ENCODE measurements at regions not wholly inside any gene's neighbourhood (a gene's known extent, or its start where the extent isn't known, plus 50 kb on each side); places are given as distances from the start of the nearest gene placed in this dataset.

DNA sequence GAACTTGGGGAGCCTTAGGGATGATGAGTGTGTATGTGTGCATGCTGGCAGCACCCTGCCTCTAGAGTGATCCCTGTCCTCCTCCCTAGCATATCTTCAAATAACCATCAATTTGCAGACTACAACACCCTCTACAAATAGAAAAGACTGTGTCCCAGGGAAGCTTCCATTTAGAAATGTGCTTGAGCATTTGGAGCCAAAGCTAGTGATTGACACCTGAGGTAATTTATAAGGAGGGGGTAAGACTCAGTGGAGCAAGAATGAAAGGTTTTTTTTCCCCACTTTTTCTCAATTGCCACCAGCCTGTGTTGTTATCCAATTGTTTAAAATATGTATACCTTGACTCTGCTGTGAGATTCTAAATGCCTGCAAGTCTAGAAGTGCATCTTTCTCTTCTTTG, 286.0 kb upstream of the SLC14A2 start:
- no peak overlapping the region for H3K27ac Mint-ChIP-seq
- ChIA-PET POLR2A (no interaction called here), CTCF (no interaction called here)
- DNase-seq (no peak), ATAC-seq (no peak)
- no peaks in the 10 kb centered on the region for H3K4me1 Mint-ChIP-seq (ENCODE audit: low read depth)
- H3K36me3 Mint-ChIP-seq (ENCODE audit: low read depth), result no peaks in the 10 kb centered on the region
- H3K4me3 Mint-ChIP-seq, result no peak overlapping the region
- no peaks in the 10 kb centered on the region for H3K9me3 Mint-ChIP-seq (ENCODE audit: insufficient read depth)
- H3K27me3 Mint-ChIP-seq (ENCODE audit: low read depth), result no peaks in the 10 kb centered on the region

DNA sequence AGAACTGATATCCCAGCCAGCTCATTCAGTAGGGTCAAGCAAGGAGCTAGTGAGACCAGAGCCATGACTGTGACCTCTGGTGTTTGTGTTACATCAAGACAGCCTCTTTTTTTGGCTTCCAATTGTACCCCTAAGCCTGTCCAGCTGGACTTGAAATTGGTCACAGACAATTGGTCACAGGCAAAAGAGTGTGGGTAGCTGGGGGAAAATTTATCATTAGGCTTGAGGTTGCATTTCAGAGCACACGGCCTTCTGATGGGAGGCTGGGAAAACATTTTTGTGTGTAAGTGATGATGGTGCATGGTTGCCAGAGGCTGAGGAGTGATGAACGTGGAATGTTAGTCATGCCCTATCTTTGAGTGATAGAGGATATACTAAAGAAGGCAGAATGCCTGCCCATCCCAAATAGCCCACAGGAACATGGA, 285.1 kb upstream of the SLC14A2 start:
- ChIA-PET CTCF (no interaction called here), POLR2A (no interaction called here)
- ATAC-seq (no peak), DNase-seq (no peak)
- Mint-ChIP-seq H3K9me3 (ENCODE audit: insufficient read depth) (no peaks in the 10 kb centered on the region), H3K27me3 (ENCODE audit: low read depth) (no peaks in the 10 kb centered on the region), H3K4me1 (ENCODE audit: low read depth) (no peaks in the 10 kb centered on the region), H3K27ac (no peak overlapping the region), H3K36me3 (ENCODE audit: low read depth) (no peaks in the 10 kb centered on the region), H3K4me3 (no peak overlapping the region)

DNA sequence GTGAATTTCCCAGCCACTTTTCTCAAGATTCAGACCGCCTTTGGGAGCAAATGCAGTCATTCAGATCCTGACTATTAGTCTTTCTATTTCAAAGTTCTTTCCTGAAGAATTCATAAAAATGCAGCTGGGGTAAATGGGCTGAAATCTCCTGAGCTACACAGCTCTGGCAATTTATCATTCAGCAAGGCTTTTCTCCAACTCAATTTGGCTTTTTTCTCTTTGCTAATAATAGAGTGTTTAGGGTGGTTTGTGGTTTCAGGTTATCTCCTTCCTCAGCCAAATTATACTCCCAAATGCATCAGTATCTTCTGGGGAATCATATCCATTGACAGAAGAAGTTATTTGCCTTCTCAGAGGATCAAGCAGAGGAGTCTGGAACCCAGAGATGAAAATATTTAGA, 282.4 kb upstream of the SLC14A2 start:
- no peaks in the 10 kb centered on the region for H3K36me3 Mint-ChIP-seq (ENCODE audit: low read depth)
- CTCF ChIA-PET, result no interaction called here

GRCh38 chr18:45334191-45334590, 281.1 kb upstream of the SLC14A2 start:
- POLR2A ChIA-PET, result no interaction called here

More for the DNA sequence above, 282.4 kb upstream of the SLC14A2 start:
- ATAC-seq, result no peak
- DNase-seq, result no peak
- H3K27me3 Mint-ChIP-seq (ENCODE audit: low read depth), result no peaks in the 10 kb centered on the region
- no peaks in the 10 kb centered on the region for H3K9me3 Mint-ChIP-seq (ENCODE audit: insufficient read depth)
- no peak overlapping the region for H3K4me3 Mint-ChIP-seq
- POLR2A ChIA-PET, result no interaction called here
- no peak overlapping the region for H3K27ac Mint-ChIP-seq
- H3K4me1 Mint-ChIP-seq (ENCODE audit: low read depth), result no peaks in the 10 kb centered on the region

GRCh38 chr18:45335282-45336043, 279.8 kb upstream of the SLC14A2 start:
- CTCF ChIA-PET, result interaction anchor here (0.6 to 1.0 kb wide), 2 partner anchors 13 to 1738 kb away, joined by 3 read pairs; no protein-coding TSS in a partner anchor
- ATAC-seq, result no peak
- H3K4me1 Mint-ChIP-seq (ENCODE audit: low read depth), result no peaks in the 10 kb centered on the region
- DNase-seq, result no peak
- no peak overlapping the region for H3K27ac Mint-ChIP-seq
- no peaks in the 10 kb centered on the region for H3K36me3 Mint-ChIP-seq (ENCODE audit: low read depth)
- no peak overlapping the region for H3K4me3 Mint-ChIP-seq
- H3K9me3 Mint-ChIP-seq (ENCODE audit: insufficient read depth), result no peaks in the 10 kb centered on the region
- POLR2A ChIA-PET, result no interaction called here
- H3K27me3 Mint-ChIP-seq (ENCODE audit: low read depth), result no peaks in the 10 kb centered on the region

More at GRCh38 chr18:45334191-45334590, 281.1 kb upstream of the SLC14A2 start:
- DNase-seq, result no peak
- Mint-ChIP-seq H3K27me3 (ENCODE audit: low read depth) (no peaks in the 10 kb centered on the region), H3K27ac (no peak overlapping the region), H3K4me3 (no peak overlapping the region), H3K36me3 (ENCODE audit: low read depth) (no peaks in the 10 kb centered on the region), H3K9me3 (ENCODE audit: insufficient read depth) (no peaks in the 10 kb centered on the region), H3K4me1 (ENCODE audit: low read depth) (no peaks in the 10 kb centered on the region)
- CTCF ChIA-PET, result no interaction called here
- no peak for ATAC-seq

DNA sequence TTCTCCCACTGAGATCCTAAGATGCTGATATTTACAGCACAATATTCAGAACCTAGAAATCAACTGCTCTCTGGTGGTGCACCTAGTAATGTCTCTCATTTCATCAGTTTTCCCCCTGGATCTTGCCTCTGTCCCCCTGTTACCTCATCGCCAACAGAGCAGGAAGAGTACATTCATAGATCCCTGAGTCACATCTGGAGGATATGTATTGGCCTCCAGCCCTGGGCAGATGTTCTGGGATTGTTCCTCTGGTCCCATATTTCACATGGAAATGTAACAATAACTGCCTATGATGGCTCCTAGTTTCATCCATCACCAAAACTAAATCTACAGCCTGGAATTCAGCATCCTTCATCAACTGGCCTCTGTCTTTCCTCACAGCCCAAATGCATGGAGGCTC, 278.8 kb upstream of the SLC14A2 start:
- POLR2A ChIA-PET, result no interaction called here
- no peak overlapping the region for H3K27ac Mint-ChIP-seq
- no peak overlapping the region for H3K4me3 Mint-ChIP-seq
- H3K36me3 Mint-ChIP-seq (ENCODE audit: low read depth), result no peaks in the 10 kb centered on the region
- DNase-seq, result no peak
- ATAC-seq, result no peak
- H3K9me3 Mint-ChIP-seq (ENCODE audit: insufficient read depth), result no peaks in the 10 kb centered on the region
- H3K27me3 Mint-ChIP-seq (ENCODE audit: low read depth), result no peaks in the 10 kb centered on the region
- CTCF ChIA-PET, result interaction anchor here (1.0 kb wide), 1 partner anchor 14 kb away, joined by 3 read pairs; no protein-coding TSS in a partner anchor
- no peaks in the 10 kb centered on the region for H3K4me1 Mint-ChIP-seq (ENCODE audit: low read depth)

DNA sequence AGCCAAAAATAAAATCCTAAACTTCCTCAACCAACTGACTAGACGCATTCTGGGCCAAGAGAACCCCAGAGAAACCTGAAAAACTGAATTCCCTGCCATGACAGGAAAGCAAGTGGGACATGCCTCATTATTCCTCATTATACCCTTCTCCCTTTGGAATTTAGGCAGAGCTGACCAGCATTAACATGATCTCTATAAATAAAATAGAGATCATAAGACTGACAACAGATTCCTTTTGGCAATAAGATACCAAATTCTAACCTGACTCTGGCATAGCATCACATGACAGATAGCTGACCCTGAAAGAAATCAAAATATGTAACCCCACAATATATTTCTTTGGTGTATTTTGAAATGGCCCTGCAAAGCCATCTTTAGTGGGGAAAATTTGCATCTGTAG, 277.8 kb upstream of the SLC14A2 start:
- no peak for ATAC-seq
- H3K36me3 Mint-ChIP-seq (ENCODE audit: low read depth), result no peaks in the 10 kb centered on the region
- ChIA-PET POLR2A (no interaction called here), CTCF (no interaction called here)
- no peak overlapping the region for H3K27ac Mint-ChIP-seq
- no peaks in the 10 kb centered on the region for H3K9me3 Mint-ChIP-seq (ENCODE audit: insufficient read depth)
- no peak overlapping the region for H3K4me3 Mint-ChIP-seq
- no peaks in the 10 kb centered on the region for H3K4me1 Mint-ChIP-seq (ENCODE audit: low read depth)
- H3K27me3 Mint-ChIP-seq (ENCODE audit: low read depth), result no peaks in the 10 kb centered on the region
- no peak for DNase-seq

- ChIA-PET POLR2A (no interaction called here), CTCF (no interaction called here)
- Mint-ChIP-seq H3K9me3 (ENCODE audit: insufficient read depth) (no peaks in the 10 kb centered on the region), H3K27ac (no peak overlapping the region), H3K4me1 (ENCODE audit: low read depth) (no peaks in the 10 kb centered on the region), H3K36me3 (ENCODE audit: low read depth) (no peaks in the 10 kb centered on the region), H3K27me3 (ENCODE audit: low read depth) (no peaks in the 10 kb centered on the region), H3K4me3 (no peak overlapping the region)
- no peak for ATAC-seq
- no peak for DNase-seq
Measured at GRCh38 chr18:45339810-45340550, 275.3 kb upstream of the SLC14A2 start.

- Mint-ChIP-seq H3K4me3 (no peak overlapping the region), H3K27ac (no peak overlapping the region), H3K27me3 (ENCODE audit: low read depth) (no peaks in the 10 kb centered on the region), H3K36me3 (ENCODE audit: low read depth) (no peaks in the 10 kb centered on the region), H3K4me1 (ENCODE audit: low read depth) (no peaks in the 10 kb centered on the region), H3K9me3 (ENCODE audit: insufficient read depth) (no peaks in the 10 kb centered on the region)
- CTCF ChIA-PET, result no interaction called here
- ATAC-seq (no peak), DNase-seq (no peak)
- POLR2A ChIA-PET, result no interaction called here
Measured at GRCh38 chr18:45340884-45341283, 274.4 kb upstream of the SLC14A2 start.

DNA sequence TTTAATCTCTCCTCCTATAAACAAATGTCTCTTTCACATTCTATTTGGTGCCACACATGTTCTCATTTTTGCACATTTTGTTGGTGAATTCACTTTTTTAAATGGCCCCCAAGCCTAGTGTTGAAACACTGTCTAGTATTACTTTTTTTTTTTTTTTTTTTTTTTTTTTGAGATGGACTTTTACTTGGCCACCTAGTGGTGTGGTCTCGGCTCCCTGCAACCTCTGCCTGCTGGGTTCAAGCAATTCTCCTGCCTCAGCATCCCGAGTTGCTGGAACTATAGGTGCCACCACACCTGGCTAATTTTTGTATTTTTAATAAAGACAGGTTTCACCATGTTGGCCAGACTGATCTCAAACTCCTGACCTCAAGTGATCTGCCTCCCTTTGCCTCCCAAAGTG, 273.8 kb upstream of the SLC14A2 start:
- no peaks in the 10 kb centered on the region for H3K36me3 Mint-ChIP-seq (ENCODE audit: low read depth)
- H3K9me3 Mint-ChIP-seq (ENCODE audit: insufficient read depth), result no peaks in the 10 kb centered on the region
- H3K27ac Mint-ChIP-seq, result no peak overlapping the region
- no peaks in the 10 kb centered on the region for H3K27me3 Mint-ChIP-seq (ENCODE audit: low read depth)
- ChIA-PET POLR2A (no interaction called here), CTCF (no interaction called here)
- no peak overlapping the region for H3K4me3 Mint-ChIP-seq
- no peaks in the 10 kb centered on the region for H3K4me1 Mint-ChIP-seq (ENCODE audit: low read depth)
- no peak for ATAC-seq
- DNase-seq, result no peak

GRCh38 chr18:45342166-45342565, 273.1 kb upstream of the SLC14A2 start:
- no peaks in the 10 kb centered on the region for H3K4me1 Mint-ChIP-seq (ENCODE audit: low read depth)
- CTCF ChIA-PET, result no interaction called here
- H3K27me3 Mint-ChIP-seq (ENCODE audit: low read depth), result no peaks in the 10 kb centered on the region
- no peak for ATAC-seq
- H3K36me3 Mint-ChIP-seq (ENCODE audit: low read depth), result no peaks in the 10 kb centered on the region
- POLR2A ChIA-PET, result no interaction called here
- no peak overlapping the region for H3K27ac Mint-ChIP-seq
- DNase-seq, result no peak
- H3K9me3 Mint-ChIP-seq (ENCODE audit: insufficient read depth), result no peaks in the 10 kb centered on the region
- no peak overlapping the region for H3K4me3 Mint-ChIP-seq

DNA sequence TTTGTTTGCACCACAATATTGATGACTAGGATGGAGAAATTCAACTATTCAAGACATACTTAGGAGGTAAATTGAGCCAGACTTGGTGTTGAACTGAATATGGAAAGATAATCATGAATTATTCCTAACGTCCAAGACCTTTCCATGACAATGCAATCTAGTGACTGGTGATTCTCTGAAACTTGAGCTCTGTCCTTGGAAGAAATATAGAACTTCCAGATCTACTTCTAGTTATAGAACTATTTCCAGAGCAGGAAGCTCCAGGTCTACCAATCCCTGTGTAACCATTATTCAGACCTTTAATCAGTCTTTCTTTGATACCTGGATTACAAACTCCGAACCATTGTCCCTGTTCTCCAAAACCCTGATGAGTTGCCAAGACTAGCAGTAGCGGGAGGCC, 272.6 kb upstream of the SLC14A2 start:
- Mint-ChIP-seq H3K27ac (no peak overlapping the region), H3K4me1 (ENCODE audit: low read depth) (no peaks in the 10 kb centered on the region), H3K27me3 (ENCODE audit: low read depth) (no peaks in the 10 kb centered on the region), H3K9me3 (ENCODE audit: insufficient read depth) (no peaks in the 10 kb centered on the region), H3K36me3 (ENCODE audit: low read depth) (no peaks in the 10 kb centered on the region), H3K4me3 (no peak overlapping the region)
- ChIA-PET POLR2A (no interaction called here), CTCF (no interaction called here)
- DNase-seq (no peak), ATAC-seq (no peak)

All from activated CD8-positive, alpha-beta T cell treated with anti-CD3 and anti-CD28 coated beads, Interleukin-2, amount 10 ng/mL, durations not matched to agents 7 days and 5 days (primary cell).